Activated B cell treated with CpG ODN at 0.5 μM for 24 hours (primary cell): ENCODE measurements at regions not wholly inside any gene's neighbourhood (a gene's known extent, or its start where the extent isn't known, plus 50 kb on each side); places are given as distances from the start of the nearest gene placed in this dataset.
"Not testable (repeated sequence)": the region's sequence is repeated elsewhere in the genome, so short reads cannot be mapped to it uniquely, and the experiment has no call there.

Experiments used
- ATAC-seq: fragments of 200-7000 bp; cut with Tn5 transposase; one replicate; pipeline ENCODE4 v1.10.0; 2021; ENCODE audit warnings: low read depth, mild to moderate bottlenecking, moderate library complexity
- CTCF ChIA-PET: fragments of 350-600 bp; sonication (Branson Sonifier 250); formaldehyde crosslinking; loops from one replicate; lab custom pipeline; 2021; ENCODE audit warnings: antibody characterized with exemption; lab: Charles Lee
- POLR2A ChIA-PET: fragments of 350-600 bp; sonication (Branson Sonifier 250); formaldehyde crosslinking; loops from one replicate; lab custom pipeline; 2021; ENCODE audit warnings: antibody characterized with exemption; lab: Charles Lee
- DNase-seq: peaks from one replicate; pipeline ENCODE4 v3.0.0; 2022
- H3K27ac Mint-ChIP-seq: one replicate; pipeline ENCODE4 v1.8.0; 2020; ENCODE audit warnings: mixed read lengths
- H3K27me3 Mint-ChIP-seq: one replicate; pipeline ENCODE4 v1.8.0; 2021; ENCODE audit warnings: mixed read lengths
- H3K36me3 Mint-ChIP-seq: one replicate; pipeline ENCODE4 v1.8.0; 2021; ENCODE audit warnings: low read depth, mixed read lengths
- H3K4me1 Mint-ChIP-seq: one replicate; pipeline ENCODE4 v1.8.0; 2021; ENCODE audit warnings: mixed read lengths
- H3K4me3 Mint-ChIP-seq: one replicate; pipeline ENCODE4 v1.8.0; 2020; ENCODE audit warnings: mild to moderate bottlenecking, mixed read lengths
- H3K9me3 Mint-ChIP-seq: one replicate; pipeline ENCODE4 v1.8.0; 2020; ENCODE audit warnings: mixed read lengths
- intact Hi-C: fragments of 100-400 bp; cut with micrococcal nuclease; formaldehyde crosslinking; loops from one replicate; pipeline ENCODE4 v1.15.1; 2024
- TF ChIP-seq, protein P1 (sequence below): fragments of 200-600 bp; IDR thresholded peaks from one replicate; pipeline ENCODE4 v1.8.0; 2022; ENCODE audit warnings: antibody characterized with exemption, mild to moderate bottlenecking

DNA sequence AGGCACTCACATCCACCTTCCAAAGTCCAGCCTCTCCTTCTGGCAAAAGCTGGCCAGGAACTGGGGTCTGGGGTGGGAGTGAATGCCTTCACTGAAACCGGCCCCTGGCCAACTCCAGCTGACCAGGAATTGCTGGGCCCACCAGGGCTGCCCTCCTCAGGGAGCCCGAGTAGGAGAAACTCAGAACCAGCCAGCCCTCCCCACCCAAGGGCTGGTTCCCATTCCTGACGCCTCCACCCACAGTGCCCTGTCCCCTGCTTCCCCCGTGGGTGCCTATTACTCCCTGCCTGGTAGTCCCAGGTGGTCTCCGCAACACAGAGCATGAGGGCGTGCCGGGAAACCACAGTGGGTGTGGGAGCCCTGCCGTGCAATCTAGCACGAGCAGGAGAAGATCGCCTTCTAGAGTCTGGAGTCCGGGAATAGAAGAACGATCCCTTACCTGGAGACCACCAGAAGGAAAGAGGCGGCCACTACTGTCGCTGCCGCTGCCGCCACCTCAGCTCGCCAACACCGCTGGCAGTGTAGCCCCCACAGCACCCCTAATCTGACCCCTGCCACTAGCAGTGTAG, 178.8 kb downstream of the POTEB3 start:
- Mint-ChIP-seq H3K4me1 (peaks cover 3% of the 10 kb centered on the region), H3K36me3 (no peaks in the 10 kb centered on the region), H3K27me3 (no peaks in the 10 kb centered on the region), H3K9me3 (peaks cover 3% of the 10 kb centered on the region), H3K27ac (no peak overlapping the region), H3K4me3 (no peak overlapping the region)
- TF ChIP-seq, protein P1, sequence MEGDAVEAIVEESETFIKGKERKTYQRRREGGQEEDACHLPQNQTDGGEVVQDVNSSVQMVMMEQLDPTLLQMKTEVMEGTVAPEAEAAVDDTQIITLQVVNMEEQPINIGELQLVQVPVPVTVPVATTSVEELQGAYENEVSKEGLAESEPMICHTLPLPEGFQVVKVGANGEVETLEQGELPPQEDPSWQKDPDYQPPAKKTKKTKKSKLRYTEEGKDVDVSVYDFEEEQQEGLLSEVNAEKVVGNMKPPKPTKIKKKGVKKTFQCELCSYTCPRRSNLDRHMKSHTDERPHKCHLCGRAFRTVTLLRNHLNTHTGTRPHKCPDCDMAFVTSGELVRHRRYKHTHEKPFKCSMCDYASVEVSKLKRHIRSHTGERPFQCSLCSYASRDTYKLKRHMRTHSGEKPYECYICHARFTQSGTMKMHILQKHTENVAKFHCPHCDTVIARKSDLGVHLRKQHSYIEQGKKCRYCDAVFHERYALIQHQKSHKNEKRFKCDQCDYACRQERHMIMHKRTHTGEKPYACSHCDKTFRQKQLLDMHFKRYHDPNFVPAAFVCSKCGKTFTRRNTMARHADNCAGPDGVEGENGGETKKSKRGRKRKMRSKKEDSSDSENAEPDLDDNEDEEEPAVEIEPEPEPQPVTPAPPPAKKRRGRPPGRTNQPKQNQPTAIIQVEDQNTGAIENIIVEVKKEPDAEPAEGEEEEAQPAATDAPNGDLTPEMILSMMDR: no peak
- ChIA-PET POLR2A (no interaction called here), CTCF (no interaction called here)
- intact Hi-C loops: no loop called here
- no peak for DNase-seq
- no peak for ATAC-seq

DNA sequence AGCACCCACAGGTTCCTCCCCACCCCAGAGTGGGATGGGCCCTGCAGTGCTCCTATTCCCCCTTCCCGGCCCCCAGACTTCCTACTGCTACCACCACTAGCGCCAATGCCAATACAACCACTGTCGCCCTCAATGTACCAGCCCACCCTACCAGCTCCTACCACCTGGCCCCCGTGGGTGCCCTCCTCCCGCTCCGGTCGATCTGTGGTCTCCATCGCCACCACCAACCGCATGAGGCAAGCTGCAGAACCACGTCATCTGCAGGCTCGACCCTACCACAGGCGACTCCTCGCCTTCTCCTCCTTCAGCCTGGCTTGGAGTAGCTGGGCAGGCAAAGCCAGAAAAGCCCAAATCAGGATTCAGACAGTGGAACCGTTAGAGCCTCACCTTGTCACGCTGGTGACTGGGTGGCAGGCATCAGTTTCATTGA, 179.3 kb downstream of the POTEB3 start:
- ATAC-seq (no peak), DNase-seq (no peak)
- H3K27ac Mint-ChIP-seq: no peak overlapping the region
- POLR2A ChIA-PET: no interaction called here
- intact Hi-C loops: no loop called here
- peaks cover 3% of the 10 kb centered on the region for H3K9me3 Mint-ChIP-seq
- CTCF ChIA-PET: no interaction called here
- no peaks in the 10 kb centered on the region for H3K36me3 Mint-ChIP-seq
- TF ChIP-seq, protein P1: no peak
- peaks cover 3% of the 10 kb centered on the region for H3K4me1 Mint-ChIP-seq
- no peak overlapping the region for H3K4me3 Mint-ChIP-seq
- H3K27me3 Mint-ChIP-seq: no peaks in the 10 kb centered on the region

DNA sequence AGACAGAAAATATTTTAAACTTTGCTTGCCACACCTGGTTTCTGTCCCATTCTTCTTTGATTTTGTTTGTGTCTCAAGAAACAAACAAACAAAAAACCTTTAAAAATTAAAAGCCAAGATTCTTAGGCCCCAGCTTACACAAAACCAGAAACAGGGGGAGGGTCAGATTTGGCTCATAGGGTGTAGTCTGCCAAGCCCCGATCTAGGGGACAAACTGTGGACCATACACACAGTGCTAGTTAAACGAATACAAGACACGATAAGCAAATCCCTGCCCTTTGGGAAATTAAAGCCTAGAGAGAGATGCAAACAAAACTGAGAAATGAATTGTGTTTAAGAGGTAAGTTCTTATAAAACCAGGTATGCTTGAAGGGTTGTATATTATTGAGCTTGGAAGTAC, 181.7 kb downstream of the POTEB3 start:
- H3K36me3 Mint-ChIP-seq, H3K27ac Mint-ChIP-seq, CTCF ChIA-PET, intact Hi-C loops, H3K4me3 Mint-ChIP-seq, H3K4me1 Mint-ChIP-seq, POLR2A ChIA-PET, H3K27me3 Mint-ChIP-seq, ATAC-seq, DNase-seq, H3K9me3 Mint-ChIP-seq: not testable (repeated sequence)

DNA sequence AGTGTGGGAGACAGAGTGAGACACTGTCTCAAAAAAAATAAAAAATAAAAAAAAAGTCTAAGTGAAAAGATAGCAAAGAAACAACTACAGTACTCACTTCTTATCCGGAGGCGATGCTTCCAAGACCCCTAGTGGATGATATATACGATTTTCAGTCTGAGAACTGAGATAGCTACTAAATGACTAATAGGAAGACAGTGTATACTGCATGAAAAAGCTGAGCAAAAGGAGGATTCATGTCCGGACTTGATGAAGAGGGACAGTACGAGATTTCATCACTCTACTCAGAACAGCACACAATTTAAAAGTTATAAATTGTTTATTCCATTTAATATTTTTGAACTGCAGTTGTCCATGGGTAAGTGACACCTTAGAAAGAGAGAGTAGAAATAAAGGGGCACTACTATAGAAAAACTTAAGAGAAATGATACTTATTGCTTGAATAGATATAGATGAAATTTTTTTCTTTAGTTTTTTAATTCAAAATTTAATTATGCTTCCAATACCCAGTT, 190.7 kb downstream of the POTEB3 start:
- H3K27me3 Mint-ChIP-seq, CTCF ChIA-PET, POLR2A ChIA-PET, H3K27ac Mint-ChIP-seq, DNase-seq, H3K9me3 Mint-ChIP-seq, intact Hi-C loops, ATAC-seq, H3K4me1 Mint-ChIP-seq, H3K36me3 Mint-ChIP-seq, H3K4me3 Mint-ChIP-seq: not testable (repeated sequence)
